Parathyroid adenoma (tissue), 2 donors: ENCODE measurements at regions not wholly inside any gene's neighbourhood (a gene's known extent, or its start where the extent isn't known, plus 50 kb on each side); places are given as distances from the start of the nearest gene placed in this dataset.

Experiments used
- H2AFZ ChIP-seq: fragments of 300-600 bp; sonication (generic); one replicate; pipeline ENCODE4 v1.7.0; 2017; ENCODE audit warnings: antibody characterized with exemption, mild to moderate bottlenecking
- H3K27ac ChIP-seq: fragments of 300-600 bp; sonication (generic); one replicate; pipeline ENCODE4 v1.7.0; 2017
- H3K27me3 ChIP-seq: fragments of 300-600 bp; sonication (generic); one replicate; pipeline ENCODE4 v1.7.0; 2017; ENCODE audit warnings: low read length; ENCODE audit not compliant: control insufficient read depth, insufficient read depth
- H3K36me3 ChIP-seq: fragments of 300-600 bp; sonication (generic); one replicate; pipeline ENCODE4 v1.7.0; 2017; ENCODE audit warnings: low read length; ENCODE audit not compliant: control insufficient read depth, insufficient read depth
- H3K4me1 ChIP-seq: fragments of 300-600 bp; sonication (generic); one replicate; pipeline ENCODE4 v1.7.0; 2017; ENCODE audit warnings: control low read depth
- H3K4me2 ChIP-seq: fragments of 300-600 bp; sonication (generic); one replicate; pipeline ENCODE4 v1.7.0; 2017; ENCODE audit warnings: low read length
- H3K4me3 ChIP-seq: fragments of 300-600 bp; sonication (generic); one replicate; pipeline ENCODE4 v1.7.0; 2017; ENCODE audit warnings: low read depth, low read length
- H3K79me2 ChIP-seq: fragments of 300-600 bp; sonication (generic); one replicate; pipeline ENCODE4 v1.7.0; 2017; ENCODE audit warnings: control low read depth
- H3K9ac ChIP-seq: fragments of 300-600 bp; sonication (generic); one replicate; pipeline ENCODE4 v1.7.0; 2017; ENCODE audit warnings: mild to moderate bottlenecking
- H3K9me3 ChIP-seq: fragments of 300-600 bp; sonication (generic); one replicate; pipeline ENCODE4 v1.7.0; 2017; ENCODE audit warnings: low read length; ENCODE audit not compliant: control insufficient read depth
- TF ChIP-seq, protein P1 (sequence below): fragments of 300-600 bp; sonication (generic); IDR thresholded peaks from one replicate; pipeline ENCODE4 v1.7.0; 2017; ENCODE audit warnings: antibody characterized with exemption, mild to moderate bottlenecking
- donor health status: primary hyperparathyroidism.

DNA sequence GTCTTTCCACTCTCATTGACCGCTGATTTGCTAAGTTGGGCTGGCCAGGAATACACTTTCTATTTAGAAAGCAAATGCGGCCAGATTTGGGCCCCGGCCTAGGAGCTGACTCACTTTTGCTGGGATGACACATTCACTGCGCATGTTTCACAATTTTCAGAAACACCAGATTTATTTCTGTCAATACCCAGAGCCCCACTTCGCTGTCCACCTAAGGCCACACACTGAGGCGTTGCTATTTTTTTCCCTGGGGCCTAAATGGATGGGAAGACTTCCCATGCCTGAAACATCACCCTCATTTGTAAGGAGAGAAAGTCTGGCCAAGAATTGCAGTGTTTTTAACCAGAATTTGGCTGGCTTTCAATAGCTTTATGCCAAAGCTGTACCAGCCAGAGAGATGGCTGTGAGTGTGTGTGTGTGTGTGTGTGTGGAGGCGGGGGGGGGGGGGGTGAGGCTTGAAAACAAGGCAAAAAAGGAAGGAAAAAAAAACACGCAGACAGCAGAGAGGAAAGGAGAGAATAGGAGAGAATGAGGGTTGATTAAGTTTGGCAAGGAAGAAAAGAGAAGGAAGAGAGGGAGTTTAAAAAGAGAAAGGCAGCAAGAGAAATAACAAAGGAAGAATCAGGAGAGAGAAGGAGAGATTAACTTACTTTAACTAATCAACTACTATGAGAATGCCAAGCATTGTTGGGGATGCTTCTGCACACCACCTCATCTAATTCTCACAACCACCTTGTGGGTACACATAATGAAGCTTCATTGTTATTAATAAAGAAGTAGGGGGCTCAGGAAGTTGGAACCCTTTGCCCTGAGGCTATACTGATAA lies 261.4 kb upstream of the KLF4 start:
- Histone ChIP-seq H3K9me3 (no peaks in the 10 kb centered on the region), H2AFZ (no peak overlapping the region), H3K27ac (no peak overlapping the region), H3K4me3 (no peak overlapping the region), H3K4me1 (no peaks in the 10 kb centered on the region), H3K36me3 (no peaks in the 10 kb centered on the region), H3K9ac (no peak overlapping the region), H3K79me2 (no peaks in the 10 kb centered on the region), H3K4me2 (no peak overlapping the region), H3K27me3 (no peaks in the 10 kb centered on the region)
- TF ChIP-seq, protein P1, sequence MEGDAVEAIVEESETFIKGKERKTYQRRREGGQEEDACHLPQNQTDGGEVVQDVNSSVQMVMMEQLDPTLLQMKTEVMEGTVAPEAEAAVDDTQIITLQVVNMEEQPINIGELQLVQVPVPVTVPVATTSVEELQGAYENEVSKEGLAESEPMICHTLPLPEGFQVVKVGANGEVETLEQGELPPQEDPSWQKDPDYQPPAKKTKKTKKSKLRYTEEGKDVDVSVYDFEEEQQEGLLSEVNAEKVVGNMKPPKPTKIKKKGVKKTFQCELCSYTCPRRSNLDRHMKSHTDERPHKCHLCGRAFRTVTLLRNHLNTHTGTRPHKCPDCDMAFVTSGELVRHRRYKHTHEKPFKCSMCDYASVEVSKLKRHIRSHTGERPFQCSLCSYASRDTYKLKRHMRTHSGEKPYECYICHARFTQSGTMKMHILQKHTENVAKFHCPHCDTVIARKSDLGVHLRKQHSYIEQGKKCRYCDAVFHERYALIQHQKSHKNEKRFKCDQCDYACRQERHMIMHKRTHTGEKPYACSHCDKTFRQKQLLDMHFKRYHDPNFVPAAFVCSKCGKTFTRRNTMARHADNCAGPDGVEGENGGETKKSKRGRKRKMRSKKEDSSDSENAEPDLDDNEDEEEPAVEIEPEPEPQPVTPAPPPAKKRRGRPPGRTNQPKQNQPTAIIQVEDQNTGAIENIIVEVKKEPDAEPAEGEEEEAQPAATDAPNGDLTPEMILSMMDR, result no peak

DNA sequence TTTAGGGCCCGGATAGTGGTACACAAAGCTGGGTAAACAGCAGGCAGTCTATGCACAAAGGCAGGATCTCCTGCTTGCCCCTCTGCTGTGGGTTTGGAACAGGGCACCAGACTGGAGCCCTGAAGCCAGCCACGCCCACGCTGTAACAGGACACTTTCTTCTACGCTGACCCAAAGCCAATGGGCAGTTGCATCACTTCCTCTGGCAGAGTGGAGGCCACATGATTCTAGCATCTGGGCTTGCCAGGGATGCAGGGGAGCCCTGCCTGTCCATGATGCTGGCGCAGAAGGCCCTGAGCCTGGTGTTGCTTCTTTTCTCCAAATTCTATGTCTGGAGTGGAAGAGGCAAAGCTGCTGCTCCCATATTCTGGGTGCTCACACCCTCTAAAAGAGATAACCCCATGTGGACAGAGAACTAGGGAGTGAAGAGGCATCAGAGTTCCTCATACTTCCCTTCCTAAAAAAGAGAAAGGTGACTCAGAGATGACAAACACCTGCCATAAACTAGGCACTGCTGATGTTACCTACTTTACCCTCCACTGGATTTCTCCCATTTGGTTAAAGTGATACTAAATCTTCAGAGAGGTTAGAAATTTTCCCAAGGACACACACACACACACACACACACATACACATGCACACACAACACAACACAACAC lies 260.3 kb upstream of the KLF4 start:
- no peaks in the 10 kb centered on the region for H3K27me3 ChIP-seq
- no peaks in the 10 kb centered on the region for H3K4me1 ChIP-seq
- no peak overlapping the region for H3K4me2 ChIP-seq
- TF ChIP-seq, protein P1, result no peak
- H3K4me3 ChIP-seq, result no peak overlapping the region
- H2AFZ ChIP-seq, result no peak overlapping the region
- H3K9me3 ChIP-seq, result no peaks in the 10 kb centered on the region
- no peaks in the 10 kb centered on the region for H3K79me2 ChIP-seq
- no peak overlapping the region for H3K9ac ChIP-seq
- H3K36me3 ChIP-seq, result no peaks in the 10 kb centered on the region
- H3K27ac ChIP-seq, result no peak overlapping the region

DNA sequence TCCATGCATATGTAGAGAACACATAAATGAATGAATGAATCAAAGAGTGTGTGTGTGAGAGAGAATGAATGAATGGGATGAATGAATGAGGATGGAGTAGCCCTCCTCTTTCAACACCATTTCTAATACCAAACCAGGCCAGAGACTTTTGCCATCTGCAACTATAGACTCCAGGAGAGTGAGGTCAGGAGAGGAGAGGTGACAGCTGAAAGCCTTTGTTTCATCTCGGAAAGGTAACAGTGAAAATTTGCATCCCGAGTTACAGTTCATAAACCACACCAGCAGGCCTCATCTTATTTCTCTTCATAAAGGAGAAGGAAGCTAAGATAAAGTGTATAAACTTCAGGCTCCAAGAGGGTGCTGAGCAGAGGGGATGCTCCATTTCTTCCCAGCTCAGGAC lies 255.3 kb upstream of the KLF4 start:
- Histone ChIP-seq H2AFZ (no peak overlapping the region), H3K36me3 (no peaks in the 10 kb centered on the region), H3K4me3 (no peak overlapping the region), H3K79me2 (no peaks in the 10 kb centered on the region), H3K9me3 (no peaks in the 10 kb centered on the region), H3K27ac (no peak overlapping the region), H3K9ac (no peak overlapping the region), H3K4me2 (no peak overlapping the region), H3K4me1 (no peaks in the 10 kb centered on the region), H3K27me3 (no peaks in the 10 kb centered on the region)
- TF ChIP-seq, protein P1, result no peak

DNA sequence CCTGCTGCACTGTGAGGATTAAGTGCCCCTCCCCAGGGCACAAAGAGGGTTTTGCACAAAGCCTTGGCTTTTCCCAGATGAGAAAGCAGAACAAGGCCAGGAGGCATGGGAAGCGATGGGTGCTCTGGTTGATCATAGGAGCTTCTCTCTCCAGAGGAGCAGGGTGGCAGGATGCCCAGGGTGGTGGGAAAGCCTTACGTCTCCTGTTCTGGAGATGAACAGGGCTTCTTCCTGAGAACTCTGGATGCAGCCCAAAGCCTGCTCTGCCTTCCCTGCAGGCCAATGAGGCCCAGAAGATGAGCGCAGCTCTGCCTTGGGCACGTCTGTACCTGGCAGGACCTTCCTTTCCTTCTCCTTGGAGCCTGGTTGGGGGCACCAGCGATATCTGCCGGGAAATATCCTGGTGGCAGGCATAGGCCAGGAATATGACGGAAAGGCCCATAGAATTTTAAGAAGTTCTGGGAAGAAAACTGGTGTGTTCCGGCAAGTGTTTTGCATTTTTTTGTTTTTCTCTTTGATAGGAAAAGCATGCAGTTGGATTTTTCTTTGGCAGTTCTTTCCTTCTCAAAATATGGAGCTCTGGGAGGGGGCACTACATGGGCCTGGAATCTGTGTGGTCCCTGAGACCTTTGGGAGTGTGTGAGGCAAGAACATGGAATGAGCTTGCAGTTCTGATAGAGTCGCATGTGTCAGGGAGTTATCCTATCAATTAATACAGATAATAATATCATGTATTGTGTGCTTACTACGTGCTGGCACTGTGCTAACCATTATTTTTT lies 253.2 kb upstream of the KLF4 start:
- Histone ChIP-seq H3K4me1 (no peaks in the 10 kb centered on the region), H2AFZ (no peak overlapping the region), H3K9me3 (no peaks in the 10 kb centered on the region), H3K4me3 (no peak overlapping the region), H3K9ac (no peak overlapping the region), H3K27me3 (no peaks in the 10 kb centered on the region), H3K27ac (no peak overlapping the region), H3K4me2 (no peak overlapping the region), H3K79me2 (no peaks in the 10 kb centered on the region), H3K36me3 (no peaks in the 10 kb centered on the region)
- TF ChIP-seq, protein P1, result no peak
